HCEC 1CT (cell line): ENCODE measurements at regions not wholly inside any gene's neighbourhood (a gene's known extent, or its start where the extent isn't known, plus 50 kb on each side); places are given as distances from the start of the nearest gene placed in this dataset.

ENCODE experiments used
- DNase-seq: peaks from one replicate; pipeline ENCODE4 v3.0.0-alpha.2; 2017

- DNase-seq = no peak
Measured at GRCh38 chr1:4091996-4092395, 191.9 kb upstream of the C1orf174 start.

GRCh38 chr1:4093856-4094565, 193.9 kb upstream of the C1orf174 start:
- no peak for DNase-seq

- DNase-seq = no peak
Measured at GRCh38 chr1:4095433-4095971, 195.4 kb upstream of the C1orf174 start.

- DNase-seq = no peak
Measured at GRCh38 chr1:4101459-4102161, 201.5 kb upstream of the C1orf174 start.

- DNase-seq = no peak
Measured at GRCh38 chr1:4105300-4105880, 205.3 kb upstream of the C1orf174 start.

GRCh38 chr1:4106731-4107130, 206.7 kb upstream of the C1orf174 start:
- no peak for DNase-seq

GRCh38 chr1:4107291-4107690, 207.2 kb upstream of the C1orf174 start:
- no peak for DNase-seq

- no peak for DNase-seq
Measured at GRCh38 chr1:4108331-4108730, 208.3 kb upstream of the C1orf174 start.

GRCh38 chr1:4108758-4109627, 208.9 kb upstream of the C1orf174 start:
- DNase-seq = no peak

- DNase-seq = no peak
Measured at GRCh38 chr1:4109628-4109940, 209.5 kb upstream of the C1orf174 start.

GRCh38 chr1:4110888-4111287, 210.8 kb upstream of the C1orf174 start:
- no peak for DNase-seq

- DNase-seq = no peak
Measured at GRCh38 chr1:4113897-4114296, 213.8 kb upstream of the C1orf174 start.

GRCh38 chr1:4115191-4115900, 215.3 kb upstream of the C1orf174 start:
- no peak for DNase-seq

GRCh38 chr1:4117196-4117595, 217.1 kb upstream of the C1orf174 start:
- DNase-seq = no peak

- no peak for DNase-seq
Measured at GRCh38 chr1:4118746-4119515, 218.9 kb upstream of the C1orf174 start.

GRCh38 chr1:4119516-4120220, 219.6 kb upstream of the C1orf174 start:
- no peak for DNase-seq

- no peak for DNase-seq
Measured at GRCh38 chr1:4120557-4121292, 220.7 kb upstream of the C1orf174 start.

- DNase-seq = no peak
Measured at GRCh38 chr1:4121293-4121684, 221.2 kb upstream of the C1orf174 start.

GRCh38 chr1:4121834-4122512, 221.9 kb upstream of the C1orf174 start:
- DNase-seq = no peak
